Coronary artery (tissue), 2 donors: ENCODE measurements at regions not wholly inside any gene's neighbourhood (a gene's known extent, or its start where the extent isn't known, plus 50 kb on each side); places are given as distances from the start of the nearest gene placed in this dataset.
"Not testable (repeated sequence)": the region's sequence is repeated elsewhere in the genome, so short reads cannot be mapped to it uniquely, and the experiment has no call there.

ENCODE experiments used
- DNase-seq: peaks from one replicate; pipeline ENCODE4 v3.0.0-alpha.2; 2017; ENCODE audit warnings: low spot score
- H3K27ac ChIP-seq, 2 donors: fragments of 200-600 bp; sonication (generic); one replicate each; pipeline ENCODE4 v1.5.1; 2016 to 2019
- H3K4me3 ChIP-seq: fragments of 200-600 bp; sonication (generic); 2 replicates; pipeline ENCODE4 v1.5.1; 2016; ENCODE audit warnings: mild to moderate bottlenecking, moderate library complexity
- CTCF ChIP-seq: fragments of 200-600 bp; sonication (generic); IDR thresholded peaks from one replicate; pipeline ENCODE4 v1.5.1; 2019; ENCODE audit warnings: antibody characterized with exemption

- DNase-seq: no peak
- H3K4me3 ChIP-seq: no peak overlapping the region
- no peak overlapping the region for H3K27ac ChIP-seq
- TF ChIP-seq CTCF: no peak
Measured at GRCh38 chr13:62371737-62372136, 956.1 kb upstream of the PCDH20 start.

- H3K27ac ChIP-seq, DNase-seq, H3K4me3 ChIP-seq: not testable (repeated sequence)
Measured at GRCh38 chr13:62367971-62368370, 952.3 kb upstream of the PCDH20 start.

- TF ChIP-seq CTCF: no peak
- Histone ChIP-seq H3K27ac (no peak overlapping the region), H3K4me3 (no peak overlapping the region)
- no peak for DNase-seq
Measured at GRCh38 chr13:62360609-62361008, 945.0 kb upstream of the PCDH20 start.

- no peak for DNase-seq
- no peak for TF ChIP-seq CTCF
- Histone ChIP-seq H3K4me3 (no peak overlapping the region), H3K27ac (no peak overlapping the region)
Measured at GRCh38 chr13:62358646-62358932, 942.9 kb upstream of the PCDH20 start.

GRCh38 chr13:62357887-62358645 is 942.4 kb upstream of the PCDH20 start:
- no peak for DNase-seq
- Histone ChIP-seq H3K27ac (no peak overlapping the region), H3K4me3 (no peak overlapping the region)
- TF ChIP-seq CTCF: no peak

GRCh38 chr13:62356977-62357376 is 941.3 kb upstream of the PCDH20 start:
- no peak for TF ChIP-seq CTCF
- DNase-seq: no peak
- Histone ChIP-seq H3K4me3 (no peak overlapping the region), H3K27ac (no peak overlapping the region)

GRCh38 chr13:62337109-62337880 is 921.6 kb upstream of the PCDH20 start:
- Histone ChIP-seq H3K27ac (no peak overlapping the region), H3K4me3 (no peak overlapping the region)
- no peak for DNase-seq
- no peak for TF ChIP-seq CTCF
